OCI-M1 (cell line): ENCODE measurements at regions not wholly inside any gene's neighbourhood (a gene's known extent, or its start where the extent isn't known, plus 50 kb on each side); places are given as distances from the start of the nearest gene placed in this dataset.
A peak's percentile ranks its signal among the peaks of the same experiment; 100 is the strongest.

ENCODE experiments used
- DNase-seq: peaks from one replicate; lab custom pipeline; 2025; lab: John Stamatoyannopoulos, UW

- peak; percentile 78 for DNase-seq
Observed at GRCh38 chr2:157056200-157056676, 201.3 kb upstream of the GALNT5 start.

- DNase-seq, result no peak
Observed at GRCh38 chr2:157058161-157058560, 199.3 kb upstream of the GALNT5 start.

GRCh38 chr2:157059036-157059435, 198.5 kb upstream of the GALNT5 start:
- DNase-seq, result no peak

- DNase-seq, result no peak
Observed at GRCh38 chr2:157061799-157062198, 195.7 kb upstream of the GALNT5 start.

GRCh38 chr2:157067562-157067961, 189.9 kb upstream of the GALNT5 start:
- DNase-seq, result no peak

GRCh38 chr2:157068237-157068636, 189.3 kb upstream of the GALNT5 start:
- no peak for DNase-seq

GRCh38 chr2:157075924-157076323, 181.6 kb upstream of the GALNT5 start:
- no peak for DNase-seq

GRCh38 chr2:157076526-157077161, 180.9 kb upstream of the GALNT5 start:
- DNase-seq, result peak; percentile 52

GRCh38 chr2:157077753-157078350, 179.7 kb upstream of the GALNT5 start:
- no peak for DNase-seq

- no peak for DNase-seq
Observed at GRCh38 chr2:157082950-157083349, 174.6 kb upstream of the GALNT5 start.

GRCh38 chr2:157085522-157085921, 172.0 kb upstream of the GALNT5 start:
- DNase-seq, result no peak

- DNase-seq, result no peak
Observed at GRCh38 chr2:157087373-157088002, 170.0 kb upstream of the GALNT5 start.

- peak; percentile 20 for DNase-seq
Observed at GRCh38 chr2:157093666-157094065, 163.8 kb upstream of the GALNT5 start.

- no peak for DNase-seq
Observed at GRCh38 chr2:157105372-157105771, 152.1 kb upstream of the GALNT5 start.

GRCh38 chr2:157106950-157107349, 150.6 kb upstream of the GALNT5 start:
- DNase-seq, result no peak

GRCh38 chr2:157107460-157107859, 150.0 kb upstream of the GALNT5 start:
- no peak for DNase-seq

GRCh38 chr2:157107877-157108276, 149.6 kb upstream of the GALNT5 start:
- no peak for DNase-seq

GRCh38 chr2:157122776-157123175, 134.7 kb upstream of the GALNT5 start:
- no peak for DNase-seq

GRCh38 chr2:157124731-157125130, 132.8 kb upstream of the GALNT5 start:
- DNase-seq, result no peak

GRCh38 chr2:157125685-157126084, 131.8 kb upstream of the GALNT5 start:
- DNase-seq, result no peak

GRCh38 chr2:157127249-157128012, 130.1 kb upstream of the GALNT5 start:
- no peak for DNase-seq

- DNase-seq, result no peak
Observed at GRCh38 chr2:157143901-157144300, 113.6 kb upstream of the GALNT5 start.

- DNase-seq, result no peak
Observed at GRCh38 chr2:157149270-157149669, 108.2 kb upstream of the GALNT5 start.
